Mesendoderm (in vitro differentiated cells): ENCODE measurements at regions not wholly inside any gene's neighbourhood (a gene's known extent, or its start where the extent isn't known, plus 50 kb on each side); places are given as distances from the start of the nearest gene placed in this dataset.
A peak's percentile ranks its signal among the peaks of the same experiment; 100 is the strongest.

Source experiments
- DNase-seq: peaks from one replicate; pipeline ENCODE4 v3.0.0; 2013
- H2AK5ac ChIP-seq: 2 replicates; pipeline ENCODE4 v1.6.1; 2013; ENCODE audit warnings: low read length, inconsistent platforms
- H2BK120ac ChIP-seq: 2 replicates; pipeline ENCODE4 v1.6.1; 2013; ENCODE audit warnings: low read depth, mild to moderate bottlenecking, low read length, moderate library complexity, mixed read lengths
- H2BK15ac ChIP-seq: replicated peaks from 2 replicates; pipeline ENCODE4 v1.6.1; 2013; ENCODE audit warnings: low read depth, mild to moderate bottlenecking, moderate library complexity
- H2BK5ac ChIP-seq: 2 replicates; pipeline ENCODE4 v1.6.1; 2013; ENCODE audit warnings: low read length, inconsistent platforms
- H3K18ac ChIP-seq: 2 replicates; pipeline ENCODE4 v1.6.1; 2013; ENCODE audit warnings: mild to moderate bottlenecking, low read length, mixed read lengths
- H3K23ac ChIP-seq: one replicate; pipeline ENCODE4 v1.6.1; 2013; ENCODE audit warnings: low read length
- H3K27ac ChIP-seq: 2 replicates; pipeline ENCODE4 v1.5.1; 2013; ENCODE audit warnings: low read depth, mild to moderate bottlenecking, inconsistent platforms, low read length, moderate library complexity
- H3K27me3 ChIP-seq: 2 replicates; pipeline ENCODE4 v1.6.1; 2013; ENCODE audit warnings: low read length, control low read depth, mild to moderate bottlenecking, inconsistent platforms; ENCODE audit not compliant: insufficient read depth, poor library complexity
- H3K36me3 ChIP-seq: 2 replicates; pipeline ENCODE4 v1.6.1; 2013; ENCODE audit warnings: low read length, inconsistent platforms; ENCODE audit not compliant: control insufficient read depth, insufficient read depth
- H3K4ac ChIP-seq: one replicate; pipeline ENCODE4 v1.6.1; 2013; ENCODE audit warnings: low read depth, mild to moderate bottlenecking, low read length, moderate library complexity
- H3K4me1 ChIP-seq: 2 replicates; pipeline ENCODE4 v1.6.1; 2013; ENCODE audit warnings: low read depth, low read length, inconsistent platforms; ENCODE audit not compliant: control insufficient read depth
- H3K4me2 ChIP-seq: 2 replicates; pipeline ENCODE4 v1.6.1; 2013; ENCODE audit warnings: low read length
- H3K4me3 ChIP-seq: 2 replicates; pipeline ENCODE4 v1.5.1; 2013; ENCODE audit warnings: mild to moderate bottlenecking, low read length
- H3K56ac ChIP-seq: one replicate; pipeline ENCODE4 v1.6.1; 2013; ENCODE audit warnings: low read length
- H3K79me1 ChIP-seq: 2 replicates; pipeline ENCODE4 v1.6.1; 2013; ENCODE audit warnings: low read length, inconsistent platforms
- H3K79me2 ChIP-seq: 2 replicates; pipeline ENCODE4 v1.6.1; 2013; ENCODE audit warnings: mild to moderate bottlenecking, low read length; ENCODE audit not compliant: control insufficient read depth, insufficient read depth
- H3K9ac ChIP-seq: 2 replicates; pipeline ENCODE4 v1.6.1; 2013; ENCODE audit warnings: low read length, inconsistent platforms
- H4K5ac ChIP-seq: one replicate; pipeline ENCODE4 v1.6.1; 2013; ENCODE audit warnings: low read length
- H4K8ac ChIP-seq: one replicate; pipeline ENCODE4 v1.6.1; 2013; ENCODE audit warnings: low read depth, mild to moderate bottlenecking, control low read depth, low read length, moderate library complexity
- WGBS: extraction: QIAGEN DNeasy Blood & Tissue Kit; methylation state at CpG from one replicate; pipeline ENCODE4 v1.1.7; 2013; ENCODE audit warnings: low lambda C conversion rate, missing lambda C conversion rate; ENCODE audit not compliant: insufficient coverage; ENCODE audit errors: extremely low coverage; 5-methylcytosine and 5-hydroxymethylcytosine counted together

GRCh38 chr1:194214735-194215134, 1028.3 kb upstream of the B3GALT2 start:
- no peaks in the 10 kb centered on the region for H3K27me3 ChIP-seq
- no peak overlapping the region for H3K27ac ChIP-seq
- no peak overlapping the region for H3K56ac ChIP-seq
- no CpG with 5 or more reads among the region's 3 CpGs for WGBS
- H4K5ac ChIP-seq, result no peak overlapping the region
- no peak overlapping the region for H3K4me2 ChIP-seq
- no peak overlapping the region for H2BK15ac ChIP-seq
- H3K18ac ChIP-seq, result no peak overlapping the region
- H2BK5ac ChIP-seq, result no peak overlapping the region
- H2BK120ac ChIP-seq, result no peak overlapping the region
- no peak overlapping the region for H4K8ac ChIP-seq
- no peak overlapping the region for H3K9ac ChIP-seq
- no peak overlapping the region for H3K4ac ChIP-seq
- no peaks in the 10 kb centered on the region for H3K4me1 ChIP-seq
- H3K79me1 ChIP-seq, result no peaks in the 10 kb centered on the region
- no peaks in the 10 kb centered on the region for H3K79me2 ChIP-seq
- no peak overlapping the region for H2AK5ac ChIP-seq
- no peaks in the 10 kb centered on the region for H3K36me3 ChIP-seq
- no peak overlapping the region for H3K4me3 ChIP-seq
- no peak for DNase-seq
- H3K23ac ChIP-seq, result no peak overlapping the region

GRCh38 chr1:194209920-194210319, 1023.5 kb upstream of the B3GALT2 start:
- no peaks in the 10 kb centered on the region for H3K79me2 ChIP-seq
- H2BK15ac ChIP-seq, result no peak overlapping the region
- no peak for DNase-seq
- no peak overlapping the region for H3K23ac ChIP-seq
- H3K9ac ChIP-seq, result no peak overlapping the region
- H3K4ac ChIP-seq, result no peak overlapping the region
- H3K4me2 ChIP-seq, result no peak overlapping the region
- no peak overlapping the region for H2BK5ac ChIP-seq
- H4K8ac ChIP-seq, result no peak overlapping the region
- H3K36me3 ChIP-seq, result no peaks in the 10 kb centered on the region
- H3K56ac ChIP-seq, result no peak overlapping the region
- H4K5ac ChIP-seq, result no peak overlapping the region
- no peak overlapping the region for H2BK120ac ChIP-seq
- no peaks in the 10 kb centered on the region for H3K4me1 ChIP-seq
- H3K27me3 ChIP-seq, result no peaks in the 10 kb centered on the region
- no peak overlapping the region for H3K18ac ChIP-seq
- H3K79me1 ChIP-seq, result no peaks in the 10 kb centered on the region
- no peak overlapping the region for H3K27ac ChIP-seq
- no peak overlapping the region for H2AK5ac ChIP-seq
- H3K4me3 ChIP-seq, result no peak overlapping the region

DNA sequence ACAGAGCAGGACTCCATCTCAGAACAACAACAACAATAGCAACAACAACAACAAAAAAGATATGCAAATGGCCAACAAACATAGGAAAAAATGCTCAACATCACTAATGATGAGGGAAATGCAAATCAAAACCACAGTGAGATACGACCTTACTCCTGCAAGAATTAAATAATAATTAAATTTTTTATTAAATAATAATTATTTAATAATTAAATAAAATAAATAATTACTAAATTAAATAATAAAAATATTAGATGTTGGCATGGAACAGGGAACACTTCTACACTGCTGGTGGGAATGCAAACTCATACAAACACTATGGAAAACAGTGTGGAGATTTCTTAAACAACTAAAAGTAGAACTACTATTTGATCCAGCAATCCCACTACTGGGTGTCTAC, 1022.3 kb upstream of the B3GALT2 start:
- Histone ChIP-seq H3K27ac (no peak overlapping the region), H4K8ac (no peak overlapping the region), H3K36me3 (no peaks in the 10 kb centered on the region), H2BK15ac (no peak overlapping the region), H3K18ac (no peak overlapping the region), H3K27me3 (no peaks in the 10 kb centered on the region), H2BK120ac (no peak overlapping the region), H3K4me3 (no peak overlapping the region), H2AK5ac (no peak overlapping the region), H3K23ac (no peak overlapping the region), H3K79me2 (no peaks in the 10 kb centered on the region), H3K4me2 (no peak overlapping the region), H3K79me1 (no peaks in the 10 kb centered on the region), H3K9ac (no peak overlapping the region), H3K4ac (no peak overlapping the region), H3K56ac (no peak overlapping the region), H3K4me1 (no peaks in the 10 kb centered on the region), H4K5ac (no peak overlapping the region), H2BK5ac (no peak overlapping the region)
- no CpG with 5 or more reads among the region's 1 CpG for WGBS
- no peak for DNase-seq

GRCh38 chr1:194196562-194196961, 1010.1 kb upstream of the B3GALT2 start:
- Histone ChIP-seq H3K27ac (no peak overlapping the region), H3K4me3 (no peak overlapping the region), H3K36me3 (no peaks in the 10 kb centered on the region), H3K4ac (no peak overlapping the region), H3K4me2 (no peak overlapping the region), H3K23ac (no peak overlapping the region), H4K5ac (no peak overlapping the region), H3K79me2 (no peaks in the 10 kb centered on the region), H3K56ac (no peak overlapping the region), H3K79me1 (no peaks in the 10 kb centered on the region), H2BK120ac (no peak overlapping the region), H2BK5ac (no peak overlapping the region), H3K4me1 (no peaks in the 10 kb centered on the region), H2AK5ac (no peak overlapping the region), H3K9ac (no peak overlapping the region), H3K18ac (no peak overlapping the region), H2BK15ac (no peak overlapping the region), H3K27me3 (no peaks in the 10 kb centered on the region), H4K8ac (no peak overlapping the region)
- WGBS, result no CpG with 5 or more reads among the region's 4 CpGs
- DNase-seq, result no peak

GRCh38 chr1:194194724-194195123, 1008.3 kb upstream of the B3GALT2 start:
- no peaks in the 10 kb centered on the region for H3K79me2 ChIP-seq
- H2BK5ac ChIP-seq, result no peak overlapping the region
- WGBS, result no CpG with 5 or more reads among the region's 2 CpGs
- no peak overlapping the region for H2BK120ac ChIP-seq
- no peak overlapping the region for H2AK5ac ChIP-seq
- no peak overlapping the region for H3K4me2 ChIP-seq
- H4K8ac ChIP-seq, result no peak overlapping the region
- H3K18ac ChIP-seq, result no peak overlapping the region
- no peak overlapping the region for H3K4me3 ChIP-seq
- no peak overlapping the region for H3K9ac ChIP-seq
- no peaks in the 10 kb centered on the region for H3K4me1 ChIP-seq
- no peak overlapping the region for H3K4ac ChIP-seq
- no peak overlapping the region for H3K27ac ChIP-seq
- H2BK15ac ChIP-seq, result no peak overlapping the region
- no peaks in the 10 kb centered on the region for H3K36me3 ChIP-seq
- H3K56ac ChIP-seq, result no peak overlapping the region
- no peak overlapping the region for H4K5ac ChIP-seq
- no peaks in the 10 kb centered on the region for H3K79me1 ChIP-seq
- H3K27me3 ChIP-seq, result no peaks in the 10 kb centered on the region
- H3K23ac ChIP-seq, result no peak overlapping the region
- DNase-seq, result no peak

- Histone ChIP-seq H3K4me1 (no peaks in the 10 kb centered on the region), H3K4me3 (no peak overlapping the region), H3K79me2 (no peaks in the 10 kb centered on the region), H3K27me3 (no peaks in the 10 kb centered on the region), H2BK120ac (no peak overlapping the region), H2AK5ac (no peak overlapping the region), H3K4me2 (no peak overlapping the region), H3K79me1 (no peaks in the 10 kb centered on the region), H4K5ac (no peak overlapping the region), H3K23ac (no peak overlapping the region), H3K27ac (no peak overlapping the region), H4K8ac (no peak overlapping the region), H3K4ac (no peak overlapping the region), H3K18ac (no peak overlapping the region), H2BK15ac (no peak overlapping the region), H3K56ac (no peak overlapping the region), H3K36me3 (no peaks in the 10 kb centered on the region), H3K9ac (no peak overlapping the region), H2BK5ac (no peak overlapping the region)
- DNase-seq, result peak; percentile 25
Measured at GRCh38 chr1:194184974-194185373, 998.6 kb upstream of the B3GALT2 start.
